ENCODE measurements at regions not wholly inside any gene's neighbourhood (a gene's known extent, or its start where the extent isn't known, plus 50 kb on each side); places are given as distances from the start of the nearest gene placed in this dataset.

DNA sequence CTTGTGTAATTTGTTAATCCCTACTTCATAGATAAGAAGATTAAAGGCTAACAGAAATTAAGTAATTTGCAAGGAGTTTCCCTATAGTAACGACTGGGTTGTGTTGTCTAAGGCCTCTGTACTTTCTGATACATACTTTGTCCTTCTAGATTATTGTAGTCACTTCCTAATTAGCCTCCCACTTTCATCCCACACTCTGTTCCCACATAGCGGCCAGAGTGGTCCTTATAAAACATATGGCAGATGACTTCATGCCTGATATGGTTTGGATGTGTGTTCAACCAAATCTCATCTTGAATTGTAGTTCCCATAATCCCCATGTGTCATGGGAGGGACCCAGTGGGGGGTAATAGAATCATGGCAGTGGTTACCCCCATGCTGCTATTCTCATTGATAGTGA, 120.5 kb upstream of the DAB1 start:
- TF ChIP-seq POLR2A (IDR thresholded peaks at IDR 0.05; ENCODE audit: low read depth, low read length) = no peak
- TF ChIP-seq POLR2AphosphoS5 (IDR thresholded peaks at IDR 0.05; ENCODE audit: low read depth, low read length) = no peak
- TF ChIP-seq SPI1 (IDR thresholded peaks at IDR 0.05; ENCODE audit: low read depth, low read length) = no peak
